ENCODE measurements at regions not wholly inside any gene's neighbourhood (a gene's known extent, or its start where the extent isn't known, plus 50 kb on each side); places are given as distances from the start of the nearest gene placed in this dataset.

- TF ChIP-seq MTA1 (IDR thresholded peaks at IDR 0.05; ENCODE audit: borderline replicate concordance), result no peak
- TF ChIP-seq JUN (IDR thresholded peaks at IDR 0.05; ENCODE audit: borderline replicate concordance, low read depth, low read length), result no peak
- TF ChIP-seq JUN (CRISPR knock-in tag; IDR thresholded peaks at IDR 0.05; ENCODE audit: borderline replicate concordance), result no peak
- TF ChIP-seq GABPA (tag; conservative IDR thresholded peaks at IDR 0.05; ENCODE audit: low read depth), result no peak
- TF ChIP-seq CTCF (IDR thresholded peaks at IDR 0.05 in 2 of 3, conservative IDR thresholded peaks at IDR 0.05 in 1 of 3; ENCODE audit: insufficient read depth in 2 of 3, low read depth in 1 of 3, low read length in 3 of 3), result no peak
- no peak for TF ChIP-seq PHF8 (IDR thresholded peaks at IDR 0.05; ENCODE audit: borderline replicate concordance, low read length)
- no peak for TF ChIP-seq USF1 (CRISPR knock-in tag; IDR thresholded peaks at IDR 0.05)
- no peak for TF ChIP-seq ZNF232 (CRISPR knock-in tag; IDR thresholded peaks at IDR 0.05)
- no peak for TF ChIP-seq NFYB (IDR thresholded peaks at IDR 0.05; ENCODE audit: extremely low read depth, insufficient read length)
- no peak for TF ChIP-seq ZNF398 (CRISPR knock-in tag; IDR thresholded peaks at IDR 0.05)
- TF ChIP-seq MEF2D (tag; conservative IDR thresholded peaks at IDR 0.05; ENCODE audit: low read depth), result no peak
- no peak for TF ChIP-seq TFE3 (CRISPR knock-in tag; IDR thresholded peaks at IDR 0.05)
- TF ChIP-seq RBBP5 (IDR thresholded peaks at IDR 0.05; ENCODE audit: borderline replicate concordance, insufficient read depth, low read length, poor library complexity, severe bottlenecking), result no peak
- no peak for TF ChIP-seq EZH2 (IDR thresholded peaks at IDR 0.05; ENCODE audit: borderline replicate concordance, low read depth, low read length)
These were observed 527.2 kb downstream of the GBA3 start for GRCh38 chr4:23219779-23220408.

Data from K562 (cell line).